DMS 273 treated with DMSO at 0.1 percent for 48 hours (cell line): ENCODE measurements at regions not wholly inside any gene's neighbourhood (a gene's known extent, or its start where the extent isn't known, plus 50 kb on each side); places are given as distances from the start of the nearest gene placed in this dataset.
"Not testable (repeated sequence)": the region's sequence is repeated elsewhere in the genome, so short reads cannot be mapped to it uniquely, and the experiment has no call there.

Experiments
- DNase-seq: peaks from one replicate; lab custom pipeline; 2025; lab: John Stamatoyannopoulos, UW

- no peak for DNase-seq
These were observed 427.0 kb upstream of the SPTLC3 start for GRCh38 chr20:12581644-12582289.

GRCh38 chr20:12582710-12583109, 426.1 kb upstream of the SPTLC3 start:
- not testable (repeated sequence) for DNase-seq

- DNase-seq, result no peak
These were observed 416.8 kb upstream of the SPTLC3 start for GRCh38 chr20:12591949-12592470.

- DNase-seq, result no peak
These were observed 416.0 kb upstream of the SPTLC3 start for GRCh38 chr20:12592756-12593155.

- DNase-seq, result no peak
These were observed 415.4 kb upstream of the SPTLC3 start for GRCh38 chr20:12593342-12593873.

GRCh38 chr20:12594410-12595088, 414.2 kb upstream of the SPTLC3 start:
- DNase-seq, result no peak

GRCh38 chr20:12595841-12596240, 412.9 kb upstream of the SPTLC3 start:
- no peak for DNase-seq

- DNase-seq, result no peak
These were observed 411.9 kb upstream of the SPTLC3 start for GRCh38 chr20:12596863-12597262.

GRCh38 chr20:12597551-12597950, 411.2 kb upstream of the SPTLC3 start:
- DNase-seq, result no peak

GRCh38 chr20:12598894-12599293, 409.9 kb upstream of the SPTLC3 start:
- DNase-seq, result no peak

- no peak for DNase-seq
These were observed 409.3 kb upstream of the SPTLC3 start for GRCh38 chr20:12599494-12599893.

GRCh38 chr20:12605751-12606150, 403.0 kb upstream of the SPTLC3 start:
- DNase-seq, result no peak

- DNase-seq, result no peak
These were observed 397.9 kb upstream of the SPTLC3 start for GRCh38 chr20:12610871-12611270.

- no peak for DNase-seq
These were observed 394.0 kb upstream of the SPTLC3 start for GRCh38 chr20:12614764-12615163.

GRCh38 chr20:12617076-12617475, 391.7 kb upstream of the SPTLC3 start:
- DNase-seq, result no peak

GRCh38 chr20:12623870-12624269, 384.9 kb upstream of the SPTLC3 start:
- DNase-seq, result no peak

GRCh38 chr20:12627485-12627884, 381.3 kb upstream of the SPTLC3 start:
- no peak for DNase-seq

- DNase-seq, result no peak
These were observed 370.0 kb upstream of the SPTLC3 start for GRCh38 chr20:12638633-12639312.

GRCh38 chr20:12640251-12640650, 368.5 kb upstream of the SPTLC3 start:
- DNase-seq, result no peak

GRCh38 chr20:12641619-12642018, 367.2 kb upstream of the SPTLC3 start:
- DNase-seq, result no peak

- DNase-seq, result no peak
These were observed 364.3 kb upstream of the SPTLC3 start for GRCh38 chr20:12644461-12644860.

GRCh38 chr20:12649234-12649633, 359.5 kb upstream of the SPTLC3 start:
- no peak for DNase-seq

GRCh38 chr20:12653642-12654041, 355.1 kb upstream of the SPTLC3 start:
- no peak for DNase-seq
